Mesothelial cell of epicardium (in vitro differentiated cells): ENCODE measurements at regions not wholly inside any gene's neighbourhood (a gene's known extent, or its start where the extent isn't known, plus 50 kb on each side); places are given as distances from the start of the nearest gene placed in this dataset.

Experiments
- DNase-seq, 2 experiments: peaks; one replicate each; pipeline ENCODE4 v3.0.0; 2021; ENCODE audit warnings: low spot score in 2 of 2; ENCODE audit not compliant: unreplicated experiment in 2 of 2
- H3K27ac Mint-ChIP-seq: 2 replicates; pipeline ENCODE4 v1.8.0; 2021; ENCODE audit warnings: mixed read lengths
- H3K27me3 Mint-ChIP-seq: 2 replicates; pipeline ENCODE4 v1.8.0; 2021; ENCODE audit warnings: low read depth, mixed read lengths
- H3K36me3 Mint-ChIP-seq: 2 replicates; pipeline ENCODE4 v1.8.0; 2021; ENCODE audit warnings: mixed read lengths
- H3K4me1 Mint-ChIP-seq: 2 replicates; pipeline ENCODE4 v1.8.0; 2021; ENCODE audit warnings: mixed read lengths
- H3K4me3 Mint-ChIP-seq: 2 replicates; pipeline ENCODE4 v1.8.0; 2021; ENCODE audit warnings: mild to moderate bottlenecking, moderate library complexity, mixed read lengths
- H3K9me3 Mint-ChIP-seq: 2 replicates; pipeline ENCODE4 v1.8.0; 2021; ENCODE audit warnings: mixed read lengths
- CTCF ChIP-seq: fragments of 200-600 bp; sonication (generic); IDR thresholded peaks from one replicate; pipeline ENCODE4 v1.5.0; 2021; ENCODE audit warnings: antibody characterized with exemption; ENCODE audit not compliant: unreplicated experiment

GRCh38 chr2:80815259-80815658 lies 510.7 kb upstream of the LRRTM1 start:
- DNase-seq = no peak
- Mint-ChIP-seq H3K4me1 (no peaks in the 10 kb centered on the region), H3K4me3 (no peak overlapping the region), H3K27ac (no peak overlapping the region), H3K27me3 (no peaks in the 10 kb centered on the region), H3K9me3 (peaks cover 39% of the 10 kb centered on the region), H3K36me3 (no peaks in the 10 kb centered on the region)
- no peak for TF ChIP-seq CTCF

DNA sequence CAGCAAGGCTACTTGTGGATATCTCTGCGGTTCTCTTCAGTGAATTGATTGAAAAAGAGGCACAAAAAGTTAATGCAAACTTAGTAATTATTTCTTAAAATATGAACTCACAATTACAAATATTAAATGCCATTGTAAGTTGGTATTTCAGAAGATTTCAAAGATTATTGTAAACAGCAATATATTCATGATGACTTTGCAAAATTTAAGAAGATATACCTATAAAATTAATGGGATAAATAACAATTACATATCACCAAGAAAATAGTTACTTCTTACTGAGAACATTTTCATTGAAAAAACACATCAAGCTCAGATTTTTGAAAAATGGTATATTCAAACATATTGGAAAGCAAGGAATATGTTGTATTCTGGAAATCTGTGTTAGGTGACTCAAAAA lies 482.0 kb upstream of the LRRTM1 start:
- no peaks in the 10 kb centered on the region for H3K27me3 Mint-ChIP-seq
- DNase-seq = no peak
- H3K4me1 Mint-ChIP-seq = no peaks in the 10 kb centered on the region
- H3K9me3 Mint-ChIP-seq = peaks cover 8% of the 10 kb centered on the region
- H3K27ac Mint-ChIP-seq = no peak overlapping the region
- no peak for TF ChIP-seq CTCF
- no peaks in the 10 kb centered on the region for H3K36me3 Mint-ChIP-seq
- H3K4me3 Mint-ChIP-seq = no peak overlapping the region

DNA sequence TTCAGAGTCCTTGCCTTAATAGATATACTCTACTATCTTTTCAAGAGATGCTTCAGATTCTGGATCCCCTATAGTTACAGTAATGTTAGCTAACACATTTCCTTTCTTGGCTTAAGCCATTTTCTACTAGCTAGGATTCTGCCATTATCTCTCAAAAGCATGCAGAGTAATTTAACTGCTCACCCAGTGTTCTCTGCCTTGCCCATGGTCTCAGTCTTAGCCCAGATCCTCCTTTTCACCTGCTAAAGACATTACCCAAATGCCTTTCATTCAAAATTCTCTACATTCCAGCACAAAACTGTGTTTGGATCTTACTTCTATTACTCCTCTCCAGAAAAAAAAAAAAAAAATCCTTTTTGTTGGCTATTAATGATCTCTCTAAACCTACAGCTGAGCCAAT lies 474.2 kb upstream of the LRRTM1 start:
- no peak for DNase-seq
- H3K27me3 Mint-ChIP-seq = peaks cover 1% of the 10 kb centered on the region
- no peaks in the 10 kb centered on the region for H3K36me3 Mint-ChIP-seq
- no peak overlapping the region for H3K27ac Mint-ChIP-seq
- TF ChIP-seq CTCF = no peak
- no peak overlapping the region for H3K4me3 Mint-ChIP-seq
- peaks cover 9% of the 10 kb centered on the region for H3K9me3 Mint-ChIP-seq
- peaks cover 1% of the 10 kb centered on the region for H3K4me1 Mint-ChIP-seq

DNA sequence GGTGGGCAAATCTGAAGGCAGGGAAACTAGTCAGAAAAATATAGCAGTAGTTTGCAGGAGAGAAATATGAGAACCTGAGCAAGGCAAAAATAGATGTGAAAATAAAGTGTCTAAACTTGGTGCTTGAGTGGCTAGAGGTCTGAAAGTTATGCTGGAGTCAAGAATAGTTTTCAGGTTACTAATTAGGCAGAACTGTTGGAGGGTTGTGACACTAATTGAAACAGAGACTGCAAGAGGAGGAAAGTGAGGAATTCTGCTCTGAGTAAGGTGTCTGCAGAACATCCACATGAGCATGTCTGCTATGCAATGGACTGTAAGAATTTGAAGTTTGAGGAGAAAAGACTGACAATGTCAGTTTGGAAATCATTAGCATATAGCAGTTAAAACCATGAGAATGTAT lies 444.0 kb upstream of the LRRTM1 start:
- DNase-seq = no peak
- Mint-ChIP-seq H3K36me3 (no peaks in the 10 kb centered on the region), H3K4me1 (peaks cover 3% of the 10 kb centered on the region), H3K27ac (no peak overlapping the region), H3K9me3 (peaks cover 3% of the 10 kb centered on the region), H3K27me3 (peaks cover 1% of the 10 kb centered on the region), H3K4me3 (no peak overlapping the region)
- no peak for TF ChIP-seq CTCF

- no peak overlapping the region for H3K4me3 Mint-ChIP-seq
- no peak for DNase-seq
- H3K4me1 Mint-ChIP-seq = no peaks in the 10 kb centered on the region
- no peak overlapping the region for H3K27ac Mint-ChIP-seq
- H3K9me3 Mint-ChIP-seq = peaks cover 49% of the 10 kb centered on the region
- TF ChIP-seq CTCF = no peak
- H3K27me3 Mint-ChIP-seq = no peaks in the 10 kb centered on the region
- H3K36me3 Mint-ChIP-seq = no peaks in the 10 kb centered on the region
These were observed 432.5 kb upstream of the LRRTM1 start for GRCh38 chr2:80737047-80737446.

DNA sequence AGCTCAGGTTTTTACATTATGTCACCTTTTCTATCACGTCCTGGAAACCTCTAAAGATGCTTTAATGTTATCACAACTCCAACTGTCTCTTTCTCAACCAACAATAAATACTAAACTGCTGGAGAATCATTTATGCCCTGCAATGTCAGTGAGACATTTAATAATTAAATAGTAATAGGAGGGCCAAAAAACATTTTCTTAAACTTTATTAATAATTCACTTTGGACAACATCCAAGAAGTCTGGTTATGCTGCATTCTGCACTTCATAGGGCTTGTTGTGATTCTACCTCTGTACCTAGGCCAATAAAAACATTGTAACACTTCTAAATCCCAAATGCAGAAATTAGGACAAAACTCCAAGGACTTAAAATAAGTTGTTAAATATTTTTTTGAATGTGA lies 420.4 kb upstream of the LRRTM1 start:
- Mint-ChIP-seq H3K4me3 (no peak overlapping the region), H3K4me1 (peaks cover 3% of the 10 kb centered on the region), H3K36me3 (no peaks in the 10 kb centered on the region), H3K27me3 (no peaks in the 10 kb centered on the region), H3K27ac (no peak overlapping the region), H3K9me3 (peaks cover 19% of the 10 kb centered on the region)
- DNase-seq = no peak
- no peak for TF ChIP-seq CTCF
